ENCODE measurements at regions not wholly inside any gene's neighbourhood (a gene's known extent, or its start where the extent isn't known, plus 50 kb on each side); places are given as distances from the start of the nearest gene placed in this dataset.

DNA sequence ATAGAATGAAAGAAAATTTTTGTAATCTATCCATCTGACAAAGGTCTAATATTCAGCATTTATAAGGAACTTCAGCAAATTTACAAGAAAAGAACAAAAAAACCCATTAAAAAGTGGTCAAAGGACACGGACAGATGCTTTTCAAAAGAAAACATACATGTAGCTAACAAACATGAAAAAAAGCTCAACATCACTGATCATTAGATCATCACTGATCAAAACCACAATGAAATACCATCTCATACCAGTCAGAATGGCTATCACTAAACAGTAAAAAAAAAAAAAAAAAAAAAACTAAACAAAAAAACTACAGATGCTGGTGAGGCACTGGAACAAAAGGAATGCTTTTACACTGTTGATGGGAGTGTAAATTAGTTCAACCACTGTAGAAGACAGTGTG is 837.1 kb downstream of the EPHA7 start:
- no peak for DNase-seq (ENCODE audit: low spot score)
- in situ Hi-C loops (cut with HindIII; ENCODE audit: low sequenced_read_pairs) = no loop called here

- DNase-seq (ENCODE audit: low spot score) = no peak
- in situ Hi-C loops (cut with HindIII; ENCODE audit: low sequenced_read_pairs) = no loop called here
Measured at GRCh38 chr6:92577077-92577719, 842.2 kb downstream of the EPHA7 start.

DNA sequence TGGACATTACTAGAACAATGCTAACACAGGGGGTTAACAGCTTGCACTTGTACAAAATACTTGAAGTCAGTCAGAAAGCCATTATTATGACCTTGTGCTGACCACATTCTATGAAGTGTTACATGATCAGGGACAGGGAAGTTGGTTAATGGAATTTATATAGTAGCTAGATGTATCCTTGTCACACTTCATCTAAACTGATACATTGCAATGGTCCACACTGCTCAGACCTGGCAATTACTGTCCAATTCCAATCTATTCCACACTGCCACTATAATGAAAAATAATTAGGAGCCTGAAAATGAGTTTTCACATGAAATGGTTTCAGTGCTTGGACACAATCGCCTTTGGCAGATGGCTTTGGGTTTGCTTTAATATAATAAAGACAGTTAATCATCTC is 850.8 kb downstream of the EPHA7 start:
- in situ Hi-C loops (cut with HindIII; ENCODE audit: low sequenced_read_pairs) = no loop called here
- DNase-seq (ENCODE audit: low spot score) = no peak

- in situ Hi-C loops (cut with HindIII; ENCODE audit: low sequenced_read_pairs) = no loop called here
- no peak for DNase-seq (ENCODE audit: low spot score)
Measured at GRCh38 chr6:92566632-92567031, 852.7 kb downstream of the EPHA7 start.

GRCh38 chr6:92564376-92564775 is 855.0 kb downstream of the EPHA7 start:
- no peak for DNase-seq (ENCODE audit: low spot score)
- in situ Hi-C loops (cut with HindIII; ENCODE audit: low sequenced_read_pairs) = no loop called here

DNA sequence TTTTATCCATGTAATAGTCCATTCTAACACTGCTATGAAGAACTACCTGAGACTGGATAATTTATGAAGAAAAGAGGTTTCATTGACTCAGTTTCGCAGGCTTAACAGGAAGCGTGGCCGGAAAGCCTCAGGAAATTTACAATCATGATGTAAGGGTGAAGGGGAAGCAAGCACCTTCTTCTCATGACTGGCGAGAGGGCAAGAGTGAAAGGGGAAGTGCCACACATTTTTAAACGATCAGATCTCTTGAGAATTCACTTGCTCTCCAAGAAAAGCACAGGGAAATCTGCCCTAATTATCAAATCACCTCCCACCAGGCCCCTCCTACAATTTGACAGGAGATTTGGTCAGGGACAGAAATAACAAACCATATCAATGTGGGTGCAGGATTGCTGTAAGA is 859.7 kb downstream of the EPHA7 start:
- DNase-seq (ENCODE audit: low spot score) = no peak
- in situ Hi-C loops (cut with HindIII; ENCODE audit: low sequenced_read_pairs) = no loop called here

GRCh38 chr6:92559003-92559402 is 860.4 kb downstream of the EPHA7 start:
- in situ Hi-C loops (cut with HindIII; ENCODE audit: low sequenced_read_pairs) = no loop called here
- no peak for DNase-seq (ENCODE audit: low spot score)

GRCh38 chr6:92550501-92550900 is 868.9 kb downstream of the EPHA7 start:
- DNase-seq (ENCODE audit: low spot score) = no peak
- in situ Hi-C loops (cut with HindIII; ENCODE audit: low sequenced_read_pairs) = no loop called here

GRCh38 chr6:92545861-92546260 is 873.5 kb downstream of the EPHA7 start:
- DNase-seq (ENCODE audit: low spot score) = no peak
- in situ Hi-C loops (cut with HindIII; ENCODE audit: low sequenced_read_pairs) = no loop called here

DNA sequence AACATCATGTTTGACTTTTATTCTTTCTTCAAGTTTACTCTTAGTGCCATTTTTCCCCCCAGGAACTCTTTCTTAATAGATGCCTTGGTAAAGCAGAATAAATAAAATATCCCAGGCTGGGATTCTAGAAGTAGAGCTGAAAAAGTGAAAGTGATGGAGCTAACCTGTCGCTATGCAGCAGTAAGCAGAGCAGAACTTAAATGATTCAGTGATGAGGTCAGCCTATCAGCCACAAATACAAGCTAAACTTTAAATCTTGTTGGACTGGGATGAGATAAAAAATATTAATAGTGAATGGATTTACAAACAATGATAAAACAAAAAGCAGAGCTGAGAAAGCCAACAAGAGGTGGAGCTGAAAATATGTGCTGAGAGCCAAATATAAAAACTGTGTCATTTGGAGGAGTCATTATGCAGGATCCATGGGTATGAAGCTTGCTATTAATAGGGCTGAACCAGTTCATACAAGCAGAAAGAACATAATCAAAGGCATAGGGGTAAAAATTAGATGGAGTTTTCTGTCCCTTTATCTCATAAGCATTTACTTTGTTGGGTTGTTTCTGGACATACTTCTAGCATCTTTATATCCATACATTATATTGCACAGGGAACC is 877.8 kb downstream of the EPHA7 start:
- in situ Hi-C loops (cut with HindIII; ENCODE audit: low sequenced_read_pairs) = no loop called here
- no peak for DNase-seq (ENCODE audit: low spot score)

GRCh38 chr6:92538926-92539325 is 880.4 kb downstream of the EPHA7 start:
- DNase-seq (ENCODE audit: low spot score) = no peak
- in situ Hi-C loops (cut with HindIII; ENCODE audit: low sequenced_read_pairs) = no loop called here

DNA sequence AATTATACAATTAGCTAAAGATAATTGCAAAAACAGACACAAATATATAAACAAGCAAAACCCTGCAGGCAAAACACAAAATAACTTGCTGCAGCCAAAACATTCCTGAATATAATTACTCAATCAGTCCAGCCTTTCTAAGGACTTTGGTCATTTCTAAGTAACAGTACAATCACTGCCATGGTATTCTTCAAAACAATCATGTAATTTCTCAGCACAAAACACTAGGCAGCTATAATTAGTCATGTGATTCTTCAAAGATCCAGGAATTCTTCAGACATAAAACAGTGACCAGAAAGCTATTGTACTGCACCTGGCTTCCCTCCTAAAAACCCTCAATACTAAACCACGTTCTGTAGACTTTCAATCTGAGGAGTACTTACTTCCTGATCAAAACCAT is 881.1 kb downstream of the EPHA7 start:
- no peak for DNase-seq (ENCODE audit: low spot score)
- in situ Hi-C loops (cut with HindIII; ENCODE audit: low sequenced_read_pairs) = no loop called here

DNA sequence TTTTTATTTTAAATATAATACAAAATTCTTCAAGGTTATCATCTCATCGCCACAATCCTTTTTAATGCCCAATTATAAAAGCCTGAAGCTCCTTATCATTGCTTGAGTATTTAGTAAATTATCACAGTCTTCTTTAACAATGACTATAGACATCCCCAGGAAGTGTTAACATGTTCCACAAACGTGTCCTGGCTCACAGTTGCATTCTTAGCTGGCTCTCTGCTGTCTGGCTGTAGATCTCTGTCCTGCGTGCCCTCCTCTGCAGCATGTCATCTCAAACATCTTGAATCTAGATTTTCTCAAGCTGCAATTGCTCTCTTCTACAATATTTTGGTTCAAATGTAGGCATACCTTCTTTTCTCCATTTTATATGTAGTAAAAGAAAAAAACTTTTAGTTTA is 885.2 kb downstream of the EPHA7 start:
- in situ Hi-C loops (cut with HindIII; ENCODE audit: low sequenced_read_pairs) = no loop called here
- DNase-seq (ENCODE audit: low spot score) = no peak

DNA sequence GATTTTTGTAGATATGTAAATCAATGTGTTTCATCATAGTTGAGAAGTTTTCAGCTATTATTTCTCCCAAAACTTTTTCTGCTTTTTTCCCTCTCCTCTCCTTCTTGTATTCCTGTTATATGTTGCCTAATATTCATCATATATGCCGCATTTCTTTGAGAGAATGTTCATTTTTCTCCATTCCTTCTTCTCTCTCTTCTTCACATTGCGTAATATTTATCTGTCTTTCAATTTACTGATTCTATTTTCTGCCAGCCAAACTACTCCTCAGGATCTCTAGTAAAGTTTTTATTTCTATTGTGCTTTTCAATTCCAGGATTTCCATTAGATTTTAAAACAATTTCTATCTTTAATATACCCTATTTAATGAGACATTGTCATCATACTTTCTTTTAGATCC is 896.8 kb downstream of the EPHA7 start:
- in situ Hi-C loops (cut with HindIII; ENCODE audit: low sequenced_read_pairs) = no loop called here
- no peak for DNase-seq (ENCODE audit: low spot score)

DNA sequence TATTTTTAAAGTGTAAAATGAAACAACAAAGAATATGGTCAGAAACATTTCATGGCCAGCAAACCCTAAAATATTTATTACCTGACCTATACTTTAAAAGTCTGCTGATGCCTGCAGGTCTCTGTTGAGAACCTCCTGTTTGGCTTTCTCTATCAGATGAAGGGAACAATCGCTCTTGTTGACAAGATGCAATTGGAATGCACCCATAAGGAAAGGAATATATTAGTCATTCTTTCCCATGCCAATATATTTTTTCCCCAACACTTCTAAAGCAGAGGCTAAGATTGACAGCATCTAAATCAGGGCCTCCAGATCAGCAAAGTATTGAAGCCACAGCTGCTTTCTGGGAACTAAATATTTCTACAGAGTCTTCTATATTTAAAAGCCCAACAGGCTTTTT is 897.8 kb downstream of the EPHA7 start:
- no peak for DNase-seq (ENCODE audit: low spot score)
- in situ Hi-C loops (cut with HindIII; ENCODE audit: low sequenced_read_pairs) = no loop called here

DNA sequence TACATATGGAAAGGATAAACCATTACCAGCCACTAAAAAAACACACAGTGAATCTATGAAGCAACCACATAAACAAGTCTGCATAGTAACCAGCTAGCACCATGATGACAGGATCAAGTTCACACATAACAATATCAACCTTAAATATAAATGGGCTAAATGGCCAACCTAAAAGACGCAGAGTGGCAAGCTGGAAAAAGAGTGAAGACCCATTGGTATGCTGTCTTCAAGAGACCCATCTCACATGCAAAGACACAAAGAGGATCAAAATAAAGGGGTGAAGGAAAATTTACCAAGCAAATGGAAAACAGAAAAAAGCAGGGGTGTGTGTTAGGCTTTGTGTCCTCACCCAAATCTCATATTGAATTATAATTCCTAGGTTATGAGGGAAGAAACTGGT is 909.2 kb downstream of the EPHA7 start:
- in situ Hi-C loops (cut with HindIII; ENCODE audit: low sequenced_read_pairs) = no loop called here
- DNase-seq (ENCODE audit: low spot score) = no peak

DNA sequence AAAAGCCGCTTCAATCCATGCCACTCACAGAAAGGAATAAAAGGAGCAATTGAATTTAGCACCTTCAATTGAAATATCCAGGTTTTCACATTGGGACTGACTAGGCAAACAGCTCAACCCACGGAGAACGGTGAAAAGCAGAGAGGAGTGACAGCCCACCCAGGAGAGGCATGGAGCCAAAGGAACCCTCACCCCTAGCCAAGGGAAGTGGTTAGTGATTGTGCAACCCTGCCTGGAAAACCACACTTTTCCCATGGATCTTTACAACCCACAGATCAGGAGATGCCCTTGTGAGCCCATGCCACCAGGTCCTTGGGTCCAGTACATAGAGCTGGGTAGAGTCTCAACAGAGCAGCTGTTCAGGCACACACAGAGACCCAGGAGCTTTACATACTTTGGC is 911.8 kb downstream of the EPHA7 start:
- no peak for DNase-seq (ENCODE audit: low spot score)
- in situ Hi-C loops (cut with HindIII; ENCODE audit: low sequenced_read_pairs) = no loop called here

- in situ Hi-C loops (cut with HindIII; ENCODE audit: low sequenced_read_pairs) = no loop called here
Measured at GRCh38 chr6:92504509-92504908, 914.9 kb downstream of the EPHA7 start.

GRCh38 chr6:92497281-92497680 is 922.1 kb downstream of the EPHA7 start:
- DNase-seq (ENCODE audit: low spot score) = no peak
- in situ Hi-C loops (cut with HindIII; ENCODE audit: low sequenced_read_pairs) = no loop called here

More at GRCh38 chr6:92504509-92504908, 914.9 kb downstream of the EPHA7 start:
- no peak for DNase-seq (ENCODE audit: low spot score)

DNA sequence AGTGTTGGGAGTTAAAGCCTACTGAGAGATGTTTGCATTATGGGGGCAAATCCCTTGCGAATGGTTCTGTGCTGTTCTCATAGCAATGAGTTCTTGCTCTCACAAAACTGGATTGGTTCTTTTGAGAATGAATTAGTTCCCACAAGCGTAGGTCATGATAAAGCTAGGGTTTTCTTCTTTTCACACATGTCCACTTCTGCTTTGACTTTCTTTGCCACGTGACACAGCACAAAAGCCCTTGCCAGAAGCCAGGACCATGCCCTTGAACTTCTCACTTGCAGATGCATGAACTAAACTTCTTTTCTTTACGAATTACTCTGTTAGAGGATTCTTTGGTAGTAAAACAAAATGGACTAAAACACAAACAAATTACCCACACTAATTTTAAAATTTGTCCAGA is 922.8 kb downstream of the EPHA7 start:
- in situ Hi-C loops (cut with HindIII; ENCODE audit: low sequenced_read_pairs) = no loop called here
- no peak for DNase-seq (ENCODE audit: low spot score)

DNA sequence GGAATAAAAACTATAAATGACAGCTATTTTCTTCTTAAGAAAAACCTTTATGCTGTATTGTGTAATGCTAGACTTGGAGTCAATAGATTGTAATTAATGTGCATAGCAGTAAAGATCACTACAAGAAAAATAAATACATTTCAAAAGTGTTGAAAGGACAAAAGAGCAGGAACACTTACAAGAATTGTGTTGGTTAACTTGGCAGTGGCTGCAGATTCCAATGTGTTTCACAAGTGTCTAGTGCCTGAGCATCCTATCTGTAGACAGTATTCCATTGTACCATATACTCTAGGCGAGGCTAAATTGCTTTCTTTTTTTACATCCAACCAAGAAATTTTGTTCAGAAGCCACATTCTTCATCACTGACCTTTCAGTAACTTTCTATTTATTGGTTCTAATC is 924.1 kb downstream of the EPHA7 start:
- no peak for DNase-seq (ENCODE audit: low spot score)

More for the DNA sequence above, 924.1 kb downstream of the EPHA7 start:
- in situ Hi-C loops (cut with HindIII; ENCODE audit: low sequenced_read_pairs) = no loop called here
